Kidney glomerular epithelial cell (primary cell): ENCODE measurements at regions not wholly inside any gene's neighbourhood (a gene's known extent, or its start where the extent isn't known, plus 50 kb on each side); places are given as distances from the start of the nearest gene placed in this dataset.

Source experiments
- DNase-seq: peaks from one replicate; lab custom pipeline; 2025; lab: John Stamatoyannopoulos, UW

DNA sequence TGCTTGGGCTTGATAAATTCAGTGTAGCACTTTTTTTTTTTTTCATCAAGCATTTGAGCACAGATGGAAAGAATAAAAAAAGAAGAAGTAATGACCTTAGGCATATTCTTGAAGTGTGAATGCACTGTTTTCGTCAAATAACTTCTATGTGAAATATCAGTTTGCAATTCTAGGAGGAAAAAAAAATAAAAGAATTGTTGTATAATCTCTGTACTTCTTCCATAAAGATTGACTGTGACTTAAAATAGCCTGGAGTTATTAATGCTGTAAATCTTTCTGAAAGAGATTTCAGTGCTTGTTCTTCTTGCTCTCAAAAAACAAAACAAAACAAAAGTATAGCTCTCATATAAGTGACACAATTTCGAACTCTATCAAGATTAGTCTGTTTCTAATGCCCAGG, 536.9 kb upstream of the ZNF608 start:
- no peak for DNase-seq

DNA sequence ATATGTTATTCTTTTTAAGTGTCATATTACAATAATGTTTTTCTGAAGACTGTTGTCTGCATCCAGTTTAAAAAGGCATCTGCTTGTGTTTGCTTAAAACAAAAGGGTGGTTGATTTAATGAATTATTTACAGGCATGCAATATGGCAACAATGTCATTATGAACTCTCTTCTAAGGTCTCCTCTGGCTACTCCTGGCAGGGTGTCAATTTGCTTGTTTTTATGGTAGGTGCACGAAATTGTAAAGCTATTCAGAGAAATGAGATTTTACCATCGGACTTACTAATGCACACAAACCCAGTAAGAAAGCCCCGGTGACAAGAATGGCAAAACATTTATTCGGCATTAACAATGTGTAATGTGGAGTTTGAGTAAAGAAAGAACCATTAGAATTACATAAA, 539.8 kb upstream of the ZNF608 start:
- no peak for DNase-seq

DNA sequence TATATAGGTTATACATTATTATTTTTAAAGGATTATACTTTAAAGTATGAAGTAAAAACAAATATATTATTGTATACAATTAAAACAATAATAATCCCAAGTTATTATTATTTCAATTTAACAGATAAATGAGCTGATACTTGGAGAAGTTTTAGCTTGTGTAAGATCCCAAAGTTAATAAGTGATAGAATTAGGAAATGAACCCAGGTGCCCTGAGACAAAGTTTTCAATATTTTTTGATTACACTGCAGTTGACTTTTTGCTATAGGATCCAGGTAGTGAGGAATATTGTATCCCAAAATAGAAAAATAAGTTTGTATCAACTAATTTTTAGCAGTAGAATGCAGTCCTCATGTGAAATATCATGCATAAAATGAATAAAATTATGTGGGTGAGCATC, 543.2 kb upstream of the ZNF608 start:
- DNase-seq: no peak

DNA sequence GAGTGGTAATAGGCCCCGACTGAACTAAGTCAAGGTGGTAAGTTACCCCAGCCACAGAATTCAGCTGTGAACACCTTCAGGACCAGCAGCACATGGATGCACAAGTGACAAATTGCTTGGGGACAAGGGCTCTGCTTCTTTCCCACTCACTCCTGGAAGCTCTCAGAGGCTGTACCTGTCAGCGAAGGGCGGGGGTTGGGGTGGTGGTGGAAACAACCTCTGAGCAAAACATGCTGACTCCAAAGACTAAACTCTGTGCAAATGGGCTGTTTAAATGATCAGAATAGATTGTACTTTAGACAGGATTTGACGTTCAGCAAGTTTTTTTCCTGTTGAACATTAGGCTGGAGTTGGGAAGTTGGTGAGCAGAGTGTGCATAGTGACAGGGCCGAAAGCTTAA, 544.5 kb upstream of the ZNF608 start:
- DNase-seq: no peak

DNA sequence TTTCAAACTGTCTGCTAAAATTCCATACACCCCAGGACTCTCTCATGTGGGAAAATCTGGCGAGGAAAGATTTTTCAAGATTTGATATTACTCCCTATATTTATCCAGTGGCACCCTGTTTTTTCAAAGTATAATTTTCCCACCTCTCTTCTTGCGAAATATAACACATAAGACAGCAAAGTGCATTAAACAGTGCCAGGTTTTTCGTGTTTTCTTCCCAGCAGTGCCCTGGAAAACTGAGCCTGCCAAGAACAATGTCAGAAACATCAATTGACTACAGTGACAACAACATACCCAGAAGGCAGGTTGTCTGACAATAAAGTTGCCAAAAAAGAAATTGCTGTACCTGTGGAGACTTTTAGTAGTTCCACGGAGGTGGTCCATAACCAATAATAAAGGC, 545.0 kb upstream of the ZNF608 start:
- DNase-seq: no peak

DNA sequence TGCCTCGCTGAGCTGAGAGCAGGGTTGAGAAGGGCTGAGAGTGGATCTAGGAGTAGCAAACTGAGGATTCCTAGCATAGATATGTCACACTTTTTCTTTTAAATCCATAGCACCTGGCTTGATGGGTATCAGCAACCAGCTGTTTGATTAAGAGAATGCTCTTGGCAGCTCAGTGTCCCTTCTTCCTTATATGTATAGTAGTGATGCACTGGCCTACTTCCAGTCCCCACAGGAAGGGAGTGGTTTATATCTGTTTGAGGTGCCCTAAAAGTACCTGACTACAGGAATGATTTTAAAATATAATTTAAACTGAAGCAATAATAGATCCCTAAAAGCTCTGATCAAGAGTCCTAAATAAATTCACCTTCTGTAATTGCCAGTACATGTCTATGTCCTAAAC, 546.8 kb upstream of the ZNF608 start:
- DNase-seq: no peak

DNA sequence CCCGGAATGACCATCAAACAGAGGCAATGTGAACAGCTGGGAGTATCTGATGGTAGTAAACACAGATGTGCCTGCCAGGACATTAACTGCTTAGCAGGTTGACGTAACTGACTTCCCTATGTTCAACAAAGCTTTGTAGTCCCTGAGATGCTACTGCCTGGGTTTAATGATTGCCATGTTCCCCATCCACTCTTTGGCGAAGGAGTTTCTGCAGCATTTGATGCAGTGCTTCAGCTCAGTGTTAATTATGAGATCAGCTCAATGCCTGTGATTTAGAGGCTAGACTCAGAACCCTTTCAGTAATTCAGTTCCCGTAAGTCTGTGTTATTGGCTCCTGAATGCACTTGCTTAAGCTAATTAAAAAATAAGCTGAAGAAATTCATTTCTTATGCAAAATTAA, 547.3 kb upstream of the ZNF608 start:
- DNase-seq: no peak

DNA sequence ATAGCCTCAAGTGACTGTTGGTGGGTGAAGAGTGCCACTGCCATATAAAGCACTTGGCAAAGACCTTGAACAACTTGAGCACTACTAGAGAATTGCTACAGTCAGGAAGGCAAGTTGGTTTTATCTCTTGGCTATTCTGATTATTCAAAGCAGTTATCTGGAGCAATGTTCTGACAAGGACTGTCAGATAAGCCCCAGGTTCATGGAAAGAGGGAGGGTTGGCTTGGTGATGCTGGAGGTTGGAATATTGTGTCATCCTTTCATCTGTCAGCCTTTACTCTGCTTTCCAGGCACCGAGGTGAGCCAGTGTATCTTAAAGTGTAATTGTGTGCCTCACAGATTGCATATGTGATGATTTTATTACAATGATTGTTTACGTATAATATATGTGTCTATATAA, 548.4 kb upstream of the ZNF608 start:
- no peak for DNase-seq

DNA sequence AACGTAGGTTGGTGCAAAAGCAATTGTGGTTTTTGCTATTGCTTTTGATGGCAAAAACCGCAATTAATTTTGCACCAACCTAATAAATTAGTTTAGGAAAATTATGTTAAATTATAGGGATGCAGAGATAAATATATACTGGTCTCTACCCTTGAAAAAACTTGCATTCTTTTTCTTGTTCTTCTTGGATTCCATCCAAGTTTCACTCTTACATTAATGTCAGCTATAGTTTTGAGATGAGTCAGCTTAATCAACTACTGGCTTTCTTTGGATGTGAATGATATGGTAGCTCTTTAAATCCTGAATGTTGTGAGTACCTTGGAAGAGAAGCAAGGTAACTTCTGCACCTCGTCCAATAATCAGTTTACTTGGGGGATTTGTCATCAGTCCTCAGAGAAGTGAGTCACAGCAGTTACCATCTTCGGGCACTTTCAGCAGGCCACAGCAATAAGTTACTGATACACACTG, 549.0 kb upstream of the ZNF608 start:
- DNase-seq: no peak

DNA sequence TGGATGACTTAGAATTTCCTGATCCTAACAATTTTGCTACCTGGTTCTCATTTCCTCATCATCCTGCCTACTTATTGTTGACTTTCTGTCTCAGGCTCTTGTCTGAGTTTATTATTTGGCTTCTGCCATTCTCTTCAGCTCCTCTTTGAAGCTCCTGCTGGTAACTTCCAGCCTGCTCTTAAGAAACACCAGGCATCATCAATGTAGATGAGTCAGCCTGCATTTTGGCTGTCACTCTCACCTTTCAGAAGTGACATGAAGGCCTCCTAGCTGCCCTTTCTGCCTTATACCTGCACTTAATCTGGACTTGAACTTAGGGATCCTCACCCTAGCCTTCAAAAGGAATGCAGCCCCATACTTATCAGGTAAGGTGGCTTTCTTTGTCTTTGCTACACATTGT, 551.8 kb upstream of the ZNF608 start:
- DNase-seq: no peak

DNA sequence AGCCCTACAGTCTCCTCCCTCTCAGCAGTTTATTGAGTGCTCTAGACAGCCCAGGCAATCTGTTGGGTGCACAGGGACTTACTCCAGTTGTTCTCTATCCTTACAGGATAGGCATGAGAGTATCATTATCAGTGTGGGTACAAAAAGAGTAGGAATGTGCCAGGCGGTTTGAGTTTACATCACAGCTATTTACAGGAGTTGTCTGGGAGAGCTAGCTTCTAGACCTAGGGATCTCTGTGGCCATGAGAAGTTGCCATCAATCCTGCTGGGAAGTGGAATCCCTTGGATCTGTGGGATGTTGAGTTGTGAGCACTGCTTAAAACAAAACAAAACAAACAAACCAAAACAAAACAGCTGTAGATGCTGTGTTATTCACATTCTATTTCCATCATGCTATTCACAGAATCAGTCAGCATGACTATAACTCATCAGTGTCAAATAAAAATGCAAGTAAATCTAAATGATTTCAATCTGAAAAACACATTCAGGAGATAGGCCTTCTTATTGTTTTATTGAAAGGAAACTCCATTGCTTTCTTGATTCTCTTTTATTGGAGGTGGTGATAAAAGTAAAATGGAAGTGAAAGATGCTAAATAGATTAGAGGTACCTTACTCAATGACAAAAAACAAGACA, 552.4 kb upstream of the ZNF608 start:
- no peak for DNase-seq

DNA sequence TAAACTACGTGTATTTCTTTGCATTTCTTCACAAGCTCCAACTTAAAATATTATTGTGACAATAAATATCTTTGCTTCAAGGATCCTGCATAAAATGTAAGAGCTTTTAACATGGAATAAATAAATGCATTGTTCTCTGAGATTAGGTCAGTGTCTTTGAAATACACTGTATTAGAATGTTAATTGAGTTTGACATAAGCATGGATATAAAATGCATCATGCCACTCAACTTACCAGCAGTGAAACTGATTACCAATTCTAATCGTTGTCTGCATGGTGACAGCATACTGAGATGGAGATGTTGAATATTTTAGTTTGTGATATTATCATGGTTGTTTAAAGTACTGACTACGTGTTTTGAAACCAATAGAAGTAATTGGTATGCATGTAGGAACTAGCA, 555.3 kb upstream of the ZNF608 start:
- no peak for DNase-seq

DNA sequence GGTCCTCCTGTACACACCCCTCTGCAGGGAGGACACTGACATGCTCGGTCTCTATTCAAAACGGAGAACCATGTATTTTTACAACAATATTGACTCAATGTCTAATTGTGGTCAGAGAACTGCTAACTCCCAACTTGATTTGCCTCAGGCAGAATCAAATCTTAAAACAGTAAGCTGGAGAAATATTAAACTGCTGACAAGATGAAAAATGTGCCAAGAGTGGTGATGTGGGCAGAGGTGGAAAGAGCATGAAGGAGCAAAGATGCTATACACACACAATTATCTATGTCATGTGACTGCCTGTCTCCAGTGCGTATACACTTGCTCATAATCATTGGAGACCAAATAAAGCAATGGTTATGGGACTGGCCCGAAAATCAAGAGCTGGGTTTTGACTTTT, 556.1 kb upstream of the ZNF608 start:
- DNase-seq: no peak

DNA sequence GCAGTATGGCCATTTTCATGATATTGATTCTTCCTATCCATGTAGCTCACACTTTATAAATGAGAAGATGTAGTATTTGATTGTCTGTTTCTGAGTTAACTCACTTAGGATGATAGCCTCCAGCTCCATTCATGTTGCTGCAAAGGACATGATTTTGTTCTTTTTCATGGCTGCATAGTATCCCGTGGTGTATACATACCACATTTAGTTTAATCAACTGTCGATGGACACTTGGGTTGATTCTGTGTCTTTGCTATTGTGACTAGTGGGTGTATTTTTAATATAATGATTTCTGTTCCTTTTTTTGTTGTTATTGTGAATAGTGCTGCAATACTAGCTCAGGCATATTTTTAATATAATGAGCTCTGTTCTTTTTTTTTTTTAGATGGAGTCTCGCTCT, 560.3 kb upstream of the ZNF608 start:
- no peak for DNase-seq

DNA sequence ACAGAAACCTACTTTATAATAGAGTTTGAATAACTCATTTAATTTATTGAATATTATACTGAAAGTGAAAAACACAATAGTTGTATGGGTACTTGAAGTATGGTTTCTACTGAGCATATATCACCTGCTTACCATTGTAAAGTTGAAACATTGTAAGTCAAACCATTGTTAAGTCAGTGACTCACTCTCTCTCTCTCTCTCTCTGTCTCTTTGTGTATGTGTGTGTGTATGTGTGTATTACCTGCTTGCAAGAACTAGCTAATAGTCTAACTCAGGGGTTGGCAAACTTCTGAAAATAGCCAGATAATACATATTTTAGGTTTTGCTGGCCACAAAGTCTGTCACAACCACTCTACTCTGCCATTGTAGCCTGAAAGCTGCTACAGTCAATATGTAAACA, 564.3 kb upstream of the ZNF608 start:
- DNase-seq: peak; percentile 19

DNA sequence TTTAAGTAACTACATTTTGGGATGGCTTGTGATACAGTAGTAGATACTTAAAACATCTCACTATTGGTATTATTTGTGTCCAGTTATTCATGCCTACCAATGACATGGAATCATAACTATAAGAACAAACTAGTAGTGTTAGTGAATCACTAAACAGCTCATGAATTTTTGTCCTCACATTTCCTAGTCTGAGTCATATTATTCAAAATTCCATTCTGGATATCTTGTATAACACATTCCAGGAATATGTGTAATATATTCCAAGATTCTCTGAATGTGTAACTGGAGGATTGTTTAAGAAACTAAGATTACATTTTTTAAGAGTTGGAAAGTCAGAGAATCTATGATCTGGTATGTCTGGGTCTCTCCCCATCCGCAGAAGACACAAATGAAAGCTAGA, 565.3 kb upstream of the ZNF608 start:
- DNase-seq: peak; percentile 84

DNA sequence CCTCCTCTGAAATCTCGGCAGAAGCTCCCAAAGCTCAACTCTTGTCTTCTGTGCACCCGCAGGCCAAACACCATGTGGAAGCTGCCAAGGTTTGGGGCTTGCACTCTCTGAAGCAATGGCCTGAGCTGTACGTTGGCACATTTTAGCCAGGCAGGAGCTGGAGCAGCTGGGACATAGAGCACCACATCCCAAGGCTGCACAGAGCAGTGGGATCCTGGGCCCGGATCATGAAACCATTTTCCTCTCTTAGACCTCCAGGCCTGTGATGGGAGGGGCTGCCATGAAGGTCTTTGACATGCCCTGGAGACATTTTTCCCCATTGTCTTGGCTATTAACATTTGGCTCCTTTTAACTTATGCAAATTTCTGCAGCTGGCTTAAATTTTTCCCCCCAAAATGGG, 567.1 kb upstream of the ZNF608 start:
- no peak for DNase-seq

DNA sequence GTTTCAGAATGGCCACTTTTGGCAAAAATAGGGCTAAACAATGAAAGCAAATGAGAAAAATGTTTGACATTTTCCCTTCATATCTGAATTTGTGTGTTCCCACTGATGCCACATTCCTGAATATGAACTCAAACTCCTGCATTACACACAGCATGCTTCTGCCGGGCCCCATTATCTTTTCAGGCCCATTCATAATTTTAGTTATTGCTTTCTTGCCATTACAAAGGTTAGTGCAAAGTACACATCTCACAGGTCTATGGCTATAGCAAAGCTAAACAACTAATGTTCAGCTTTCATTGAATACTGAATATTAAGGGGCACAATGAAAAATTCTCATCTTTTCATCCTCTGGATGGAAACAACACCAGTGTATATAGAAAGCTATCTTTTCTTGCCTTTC, 568.9 kb upstream of the ZNF608 start:
- no peak for DNase-seq

DNA sequence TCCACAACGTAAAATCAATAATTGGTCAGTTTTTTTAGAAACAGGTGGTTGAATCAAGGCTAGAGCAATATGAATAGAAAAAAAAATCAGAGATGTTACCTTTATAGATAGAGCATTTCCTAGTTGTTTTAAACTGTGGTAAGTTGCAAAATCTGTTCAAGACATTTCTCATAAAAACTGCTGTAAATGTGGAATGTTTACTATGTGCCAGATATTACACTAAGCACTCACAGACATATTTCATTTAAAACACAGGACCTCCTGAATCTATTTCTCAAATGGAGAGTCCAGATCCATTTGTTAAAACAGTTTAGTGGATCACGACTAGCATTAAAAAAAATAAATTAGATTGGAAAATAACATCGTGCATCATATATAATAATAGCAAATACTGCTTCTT, 570.0 kb upstream of the ZNF608 start:
- DNase-seq: no peak

DNA sequence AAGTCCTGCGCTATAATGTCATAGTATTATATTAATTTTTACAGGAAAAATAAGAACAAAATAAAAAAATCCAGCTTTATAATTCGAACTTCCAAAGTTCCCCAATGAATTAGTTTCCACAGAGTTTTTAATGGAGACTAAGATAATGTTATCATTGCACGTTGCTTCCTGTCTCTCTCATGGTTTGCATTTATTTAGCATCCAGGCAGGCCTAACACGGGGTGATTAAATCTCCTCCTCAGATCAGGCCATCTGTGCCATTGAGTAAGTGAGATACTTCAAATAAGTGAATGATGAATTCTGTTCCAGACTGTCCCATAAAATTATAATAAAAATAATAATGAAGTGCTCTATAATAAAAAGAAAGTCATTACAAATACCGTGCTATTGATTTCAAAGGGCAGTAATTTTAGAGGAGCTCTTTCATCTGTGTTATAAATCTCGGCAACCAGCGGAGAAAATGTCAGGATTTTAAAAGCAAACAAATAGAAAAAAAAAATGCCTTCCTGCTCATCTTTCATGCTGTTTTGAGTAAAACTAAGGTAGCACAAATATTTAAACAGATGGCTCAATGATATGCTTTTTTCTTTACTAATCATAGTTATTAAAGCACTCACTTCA, 570.6 kb upstream of the ZNF608 start:
- DNase-seq: no peak

DNA sequence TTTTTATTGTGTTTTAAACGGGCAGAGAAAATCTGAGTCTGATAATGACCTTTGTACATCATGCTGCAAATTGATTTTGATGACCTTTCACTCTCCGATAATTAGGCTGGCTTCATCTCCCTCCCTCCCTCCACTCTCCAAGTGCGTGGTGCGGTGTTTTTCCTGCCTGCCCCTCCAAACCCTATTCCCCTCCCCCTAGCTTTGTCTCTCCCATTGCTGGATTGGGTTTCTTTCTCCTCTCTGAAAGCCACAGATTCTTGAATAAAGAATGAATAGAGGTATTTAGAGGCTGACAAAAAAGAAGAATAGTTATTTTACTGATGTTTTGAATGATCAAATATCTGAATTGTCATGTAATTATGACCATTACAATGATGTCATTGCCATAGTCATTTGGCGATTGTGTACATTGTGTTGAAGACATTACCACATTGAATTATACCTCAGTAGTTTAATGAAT, 571.1 kb upstream of the ZNF608 start:
- no peak for DNase-seq

DNA sequence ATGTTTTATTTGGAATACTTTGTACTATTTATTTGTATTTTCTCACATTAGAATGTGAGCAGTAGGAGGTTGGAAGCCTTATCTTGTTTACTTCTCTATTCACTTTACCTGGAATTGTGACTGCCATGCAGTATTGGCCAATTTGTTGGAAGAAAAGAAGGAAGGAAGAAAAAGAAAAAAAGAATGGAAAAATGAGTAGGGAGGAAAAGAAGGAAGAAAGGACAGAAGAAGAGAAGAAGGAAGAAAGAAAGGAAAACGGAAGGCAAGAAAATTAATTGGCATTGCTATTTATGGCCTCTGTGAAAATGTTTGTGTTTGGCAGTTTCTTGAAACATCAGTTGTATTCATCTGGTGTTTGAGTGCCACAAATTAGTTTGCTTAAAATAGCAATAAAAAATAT, 575.2 kb upstream of the ZNF608 start:
- no peak for DNase-seq

DNA sequence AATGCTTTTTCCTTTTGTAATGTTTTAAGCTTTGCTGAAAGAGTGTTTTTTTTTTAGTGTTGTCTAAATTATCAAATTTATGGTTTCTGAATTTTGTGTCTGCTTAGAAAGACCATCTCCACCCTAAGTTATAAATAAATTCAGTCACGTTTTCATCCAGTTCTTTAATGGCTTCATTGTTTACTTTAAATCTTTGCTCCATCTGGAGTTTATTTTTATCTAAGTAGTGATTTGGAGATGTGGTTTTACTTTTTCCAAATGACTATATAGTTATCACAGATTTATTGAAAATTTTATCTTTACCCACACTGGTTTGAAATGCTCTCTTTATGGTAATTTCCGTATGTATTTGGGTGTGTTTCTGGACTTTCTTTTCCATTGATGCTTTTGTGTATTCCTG, 577.2 kb upstream of the ZNF608 start:
- no peak for DNase-seq

DNA sequence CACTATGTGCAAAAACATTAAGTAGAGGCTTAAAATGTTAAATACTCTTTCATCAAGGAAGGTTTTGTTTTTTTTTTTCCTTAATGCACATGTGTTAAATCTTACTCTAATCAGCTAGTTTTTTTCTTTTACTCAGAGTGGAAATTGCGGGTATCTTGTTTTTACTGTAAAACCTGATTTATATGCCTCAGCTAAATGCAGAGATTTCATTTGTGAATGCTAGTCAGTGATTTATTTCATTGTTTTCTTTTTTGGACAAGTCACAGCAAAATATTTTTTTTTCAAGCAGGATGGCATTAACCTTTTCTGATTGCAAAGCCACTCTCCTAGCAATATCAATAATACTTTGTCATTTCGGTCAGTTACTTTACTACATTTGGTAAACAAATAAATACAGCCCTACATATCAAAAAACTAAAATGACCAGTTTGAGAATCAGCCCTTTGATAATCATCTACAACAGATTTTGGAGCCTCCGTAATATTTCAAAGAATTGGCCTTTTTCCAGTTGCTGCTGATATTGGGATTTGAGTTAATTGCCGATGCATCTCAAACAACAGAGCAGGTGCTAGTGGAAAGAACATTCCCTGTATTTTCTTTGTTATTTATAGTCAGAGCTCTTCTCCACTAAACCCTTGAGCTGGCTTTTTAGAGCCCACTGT, 579.2 kb upstream of the ZNF608 start:
- no peak for DNase-seq
